HepG2 (cell line): ENCODE measurements at regions not wholly inside any gene's neighbourhood (a gene's known extent, or its start where the extent isn't known, plus 50 kb on each side); places are given as distances from the start of the nearest gene placed in this dataset.

ENCODE experiments used
- FOSL1 ChIP-seq: sonication (generic); formaldehyde crosslinking; IDR thresholded peaks from 2 replicates; pipeline ENCODE4 v1.9.0; 2021; ENCODE audit warnings: missing genetic modification reagents, borderline replicate concordance
- FOSL2 ChIP-seq: sonication (generic); formaldehyde crosslinking; IDR thresholded peaks from 2 replicates; pipeline ENCODE4 v1.4.0; 2020; ENCODE audit warnings: missing genetic modification reagents
- KDM5A ChIP-seq: fragments of 200-600 bp; sonication (generic); IDR thresholded peaks from 2 replicates; pipeline ENCODE4 v1.7.0; 2018; ENCODE audit warnings: antibody characterized with exemption, mild to moderate bottlenecking, low read length, borderline replicate concordance
- POLR2A ChIP-seq, 2 experiments: IDR thresholded peaks; 2 replicates each; pipeline ENCODE4 v1.6.1; 2011; ENCODE audit warnings: low read depth in 2 of 2, low read length in 2 of 2, mild to moderate bottlenecking in 1 of 2, moderate library complexity in 1 of 2; ENCODE audit not compliant: insufficient read depth in 1 of 2
- PRPF4 ChIP-seq: fragments of 200-400 bp; formaldehyde crosslinking; IDR thresholded peaks from 2 replicates; pipeline ENCODE4 v1.6.1; 2016; ENCODE audit warnings: low read length, low read depth; ENCODE audit not compliant: poor library complexity, severe bottlenecking
- ZNF205 ChIP-seq: IDR thresholded peaks from 2 replicates; pipeline ENCODE4 v1.6.1; 2018; ENCODE audit warnings: missing biosample characterization, missing genetic modification reagents
- ZNF3 ChIP-seq: IDR thresholded peaks from 2 replicates; pipeline ENCODE4 v1.7.0; 2017; ENCODE audit warnings: inconsistent platforms
- TF ChIP-seq, protein P1 (sequence below): IDR thresholded peaks from 2 replicates; pipeline ENCODE4 v1.6.1; 2018; ENCODE audit warnings: missing genetic modification reagents
- TF ChIP-seq, protein P2 (sequence below): sonication (generic); formaldehyde crosslinking; IDR thresholded peaks from 2 replicates; pipeline ENCODE4 v1.5.0; 2020; ENCODE audit warnings: mild to moderate bottlenecking, missing genetic modification reagents, moderate library complexity

DNA sequence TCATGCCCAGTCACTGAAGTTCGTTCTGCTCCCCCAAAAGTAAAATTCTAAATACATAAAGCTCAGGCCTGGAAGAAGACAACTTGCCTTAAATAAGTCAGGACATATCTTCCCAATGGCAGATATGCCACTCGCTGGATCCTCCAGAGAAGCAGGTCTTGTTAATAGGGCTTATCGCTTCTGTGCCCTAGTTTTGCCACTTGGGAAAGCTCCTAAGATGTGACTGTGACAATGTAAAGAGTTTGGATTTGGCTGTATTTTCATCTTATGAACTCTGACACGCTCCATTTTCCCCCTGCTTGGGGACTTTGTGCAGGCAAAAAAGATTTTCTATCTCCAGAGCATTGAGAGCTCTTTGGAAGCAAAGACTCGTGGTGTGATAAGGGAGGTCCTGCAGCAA lies 279.9 kb downstream of the WDR11 start:
- TF ChIP-seq FOSL2 (CRISPR knock-in tag) (no peak), PRPF4 (no peak), KDM5A (no peak), ZNF3 (CRISPR knock-in tag) (no peak), POLR2A (IDR thresholded peaks at IDR 0.05; ENCODE audit: insufficient read depth in 1 of 2, low read depth in 2 of 2, low read length in 2 of 2) (no peak), FOSL1 (CRISPR knock-in tag) (no peak), ZNF205 (CRISPR knock-in tag) (no peak)
- TF ChIP-seq, protein P1, sequence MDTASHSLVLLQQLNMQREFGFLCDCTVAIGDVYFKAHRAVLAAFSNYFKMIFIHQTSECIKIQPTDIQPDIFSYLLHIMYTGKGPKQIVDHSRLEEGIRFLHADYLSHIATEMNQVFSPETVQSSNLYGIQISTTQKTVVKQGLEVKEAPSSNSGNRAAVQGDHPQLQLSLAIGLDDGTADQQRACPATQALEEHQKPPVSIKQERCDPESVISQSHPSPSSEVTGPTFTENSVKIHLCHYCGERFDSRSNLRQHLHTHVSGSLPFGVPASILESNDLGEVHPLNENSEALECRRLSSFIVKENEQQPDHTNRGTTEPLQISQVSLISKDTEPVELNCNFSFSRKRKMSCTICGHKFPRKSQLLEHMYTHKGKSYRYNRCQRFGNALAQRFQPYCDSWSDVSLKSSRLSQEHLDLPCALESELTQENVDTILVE (CRISPR knock-in tag), result no peak
- TF ChIP-seq, protein P2, sequence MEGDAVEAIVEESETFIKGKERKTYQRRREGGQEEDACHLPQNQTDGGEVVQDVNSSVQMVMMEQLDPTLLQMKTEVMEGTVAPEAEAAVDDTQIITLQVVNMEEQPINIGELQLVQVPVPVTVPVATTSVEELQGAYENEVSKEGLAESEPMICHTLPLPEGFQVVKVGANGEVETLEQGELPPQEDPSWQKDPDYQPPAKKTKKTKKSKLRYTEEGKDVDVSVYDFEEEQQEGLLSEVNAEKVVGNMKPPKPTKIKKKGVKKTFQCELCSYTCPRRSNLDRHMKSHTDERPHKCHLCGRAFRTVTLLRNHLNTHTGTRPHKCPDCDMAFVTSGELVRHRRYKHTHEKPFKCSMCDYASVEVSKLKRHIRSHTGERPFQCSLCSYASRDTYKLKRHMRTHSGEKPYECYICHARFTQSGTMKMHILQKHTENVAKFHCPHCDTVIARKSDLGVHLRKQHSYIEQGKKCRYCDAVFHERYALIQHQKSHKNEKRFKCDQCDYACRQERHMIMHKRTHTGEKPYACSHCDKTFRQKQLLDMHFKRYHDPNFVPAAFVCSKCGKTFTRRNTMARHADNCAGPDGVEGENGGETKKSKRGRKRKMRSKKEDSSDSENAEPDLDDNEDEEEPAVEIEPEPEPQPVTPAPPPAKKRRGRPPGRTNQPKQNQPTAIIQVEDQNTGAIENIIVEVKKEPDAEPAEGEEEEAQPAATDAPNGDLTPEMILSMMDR (CRISPR knock-in tag), result no peak
